ENCODE measurements at regions not wholly inside any gene's neighbourhood (a gene's known extent, or its start where the extent isn't known, plus 50 kb on each side); places are given as distances from the start of the nearest gene placed in this dataset.

GRCh38 chr12:27907766-27908165, 64.8 kb downstream of the PTHLH start:
- DNase-seq (ENCODE audit: low read depth in 2 of 2), result no peak

DNA sequence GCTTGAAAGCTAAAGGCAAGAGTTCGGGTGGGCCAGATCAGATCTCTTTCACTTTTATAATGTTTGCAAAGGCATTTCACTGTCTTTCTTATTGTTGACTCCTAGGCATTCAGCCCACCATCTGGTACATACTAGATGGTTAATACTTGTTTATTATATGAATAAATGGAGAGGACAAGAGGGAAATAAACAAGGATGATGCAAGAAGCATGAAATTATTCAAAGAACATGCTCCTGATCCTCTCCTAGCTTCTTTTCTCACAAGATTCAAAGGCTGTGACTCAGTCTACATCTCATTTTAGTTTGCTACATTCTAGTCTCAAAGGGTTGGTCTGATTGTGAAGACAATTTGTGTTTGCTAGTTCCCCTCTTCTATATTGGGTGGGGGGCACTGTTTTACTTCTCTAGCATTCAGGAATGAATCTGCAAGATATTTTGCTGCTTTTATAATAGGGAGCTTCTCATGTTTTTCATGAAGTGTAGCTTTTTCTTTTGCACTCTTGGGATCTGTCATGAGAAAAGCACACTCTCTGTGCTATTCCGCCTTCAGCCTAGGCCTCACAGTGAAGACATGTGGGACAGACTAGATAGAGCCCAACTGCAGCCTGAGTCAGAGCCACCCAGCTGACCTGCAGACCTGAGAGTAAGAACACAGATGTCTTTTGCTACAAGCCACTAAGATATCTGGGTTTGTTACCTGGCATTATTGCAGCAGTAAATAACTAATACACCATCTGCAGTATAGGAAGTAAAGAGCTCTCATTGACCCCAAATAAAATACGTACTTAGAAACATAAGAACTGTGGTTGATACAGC, 65.7 kb downstream of the PTHLH start:
- no peak for DNase-seq (ENCODE audit: low read depth in 2 of 2)

DNA sequence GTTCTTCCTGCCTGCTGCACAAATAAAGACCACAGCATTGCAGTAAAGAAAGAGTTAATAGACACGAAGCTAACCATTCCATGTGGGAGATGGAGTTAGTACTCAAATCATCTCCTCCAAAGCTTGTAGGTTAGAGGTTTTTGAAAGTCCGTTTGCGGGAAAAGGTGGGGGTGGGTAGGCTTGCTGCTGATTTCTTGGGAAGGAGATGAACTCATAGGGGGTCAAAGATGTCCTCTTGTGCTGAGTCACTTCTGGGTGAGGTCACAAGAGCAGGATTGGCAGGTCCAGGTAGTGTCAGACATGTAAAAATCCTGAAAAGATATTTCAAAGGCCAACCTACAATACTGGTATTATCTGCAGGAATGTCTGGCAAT, 66.4 kb downstream of the PTHLH start:
- DNase-seq (ENCODE audit: low read depth in 2 of 2), result no peak

DNA sequence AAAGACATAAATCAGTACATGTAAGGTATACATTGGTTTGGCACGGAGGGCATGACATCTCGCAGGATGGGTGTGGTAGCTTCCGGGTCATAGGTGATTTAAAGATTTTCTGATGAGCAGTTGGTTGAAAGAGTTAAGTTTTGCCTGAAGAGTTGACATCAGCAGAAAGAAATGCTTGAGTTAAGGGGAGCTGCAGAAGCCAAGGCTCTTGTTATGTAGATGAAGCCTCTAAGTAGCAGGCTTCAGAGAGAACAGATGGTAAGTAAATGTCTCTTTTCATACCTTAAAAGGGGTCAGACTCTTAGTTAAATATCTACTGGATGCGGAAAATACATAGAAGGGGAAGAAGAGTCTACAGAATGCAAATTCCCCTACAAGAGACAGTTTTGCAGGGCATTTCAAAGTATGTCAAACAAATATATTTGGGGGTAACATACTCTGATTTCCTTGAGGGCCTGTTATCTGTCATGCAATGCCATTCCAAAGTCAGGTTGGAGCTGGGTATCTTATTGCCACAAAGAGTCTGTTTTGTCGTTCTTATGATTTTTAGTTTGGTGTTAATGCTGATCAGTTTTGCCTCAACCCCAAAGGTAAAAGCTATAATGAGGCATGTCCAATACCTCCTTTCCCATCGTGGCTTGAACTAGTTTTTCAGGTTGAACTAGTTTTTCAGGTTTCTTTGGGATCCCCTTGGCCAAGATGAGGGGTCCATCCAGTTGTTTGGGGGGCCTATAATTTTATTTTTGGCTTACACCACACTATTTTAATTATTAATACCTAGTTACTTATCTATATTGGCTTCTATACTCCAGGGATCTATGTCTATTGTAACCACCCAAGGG, 67.0 kb downstream of the PTHLH start:
- no peak for DNase-seq (ENCODE audit: low read depth in 2 of 2)

GRCh38 chr12:27902651-27903050, 69.9 kb downstream of the PTHLH start:
- no peak for DNase-seq (ENCODE audit: low read depth in 2 of 2)

- DNase-seq (ENCODE audit: low read depth in 2 of 2), result no peak
Observed at GRCh38 chr12:27901959-27902358, 70.6 kb downstream of the PTHLH start.

DNA sequence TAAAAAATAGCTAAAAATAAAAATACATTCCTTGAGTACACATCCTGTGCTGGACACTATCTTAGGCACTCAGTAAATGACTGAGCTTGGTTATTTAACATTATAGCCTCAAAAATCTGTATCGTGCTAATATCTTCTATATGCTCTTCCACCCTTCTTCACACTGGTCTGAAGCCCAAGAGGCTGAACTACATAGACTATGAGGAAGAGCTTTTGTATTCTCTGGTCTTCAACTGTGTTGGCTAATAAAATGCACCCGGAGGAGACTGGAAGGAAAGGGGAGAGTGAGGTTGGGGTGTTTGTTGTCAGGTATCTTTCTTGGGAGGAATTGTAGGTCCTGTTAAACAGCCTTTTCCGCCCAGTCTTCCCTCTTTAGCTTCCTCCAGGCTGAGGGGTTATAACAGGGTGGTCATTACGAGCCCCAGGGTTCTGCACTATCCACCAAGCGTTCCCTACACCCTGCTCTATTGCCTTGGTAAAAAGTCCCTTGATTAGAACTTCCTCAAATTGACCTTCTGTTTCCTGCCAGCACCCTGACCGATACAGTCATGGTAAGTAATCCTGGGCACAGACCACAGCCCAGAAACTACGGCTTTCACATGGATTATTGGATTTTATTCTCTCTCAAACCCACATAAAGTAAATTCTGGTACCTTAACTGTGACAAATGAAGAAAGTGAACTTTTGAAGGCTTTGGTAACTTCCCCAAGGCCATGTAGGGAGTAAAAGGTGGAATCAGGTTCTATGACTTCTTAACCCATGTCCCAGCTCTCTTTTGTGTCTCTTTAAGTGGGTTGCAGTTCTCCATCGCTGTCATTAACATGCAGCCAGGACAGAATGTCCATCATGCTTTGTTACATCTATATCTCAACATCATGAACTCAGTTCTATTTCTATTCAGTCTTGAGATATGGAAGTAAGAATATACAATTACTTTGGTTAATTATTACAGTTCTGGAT, 71.3 kb downstream of the PTHLH start:
- no peak for DNase-seq (ENCODE audit: low read depth in 2 of 2)

- peak in 1 of 2 donors; percentile 4 for DNase-seq (ENCODE audit: low read depth in 2 of 2)
Observed at GRCh38 chr12:27899151-27899661, 73.3 kb downstream of the PTHLH start.

DNA sequence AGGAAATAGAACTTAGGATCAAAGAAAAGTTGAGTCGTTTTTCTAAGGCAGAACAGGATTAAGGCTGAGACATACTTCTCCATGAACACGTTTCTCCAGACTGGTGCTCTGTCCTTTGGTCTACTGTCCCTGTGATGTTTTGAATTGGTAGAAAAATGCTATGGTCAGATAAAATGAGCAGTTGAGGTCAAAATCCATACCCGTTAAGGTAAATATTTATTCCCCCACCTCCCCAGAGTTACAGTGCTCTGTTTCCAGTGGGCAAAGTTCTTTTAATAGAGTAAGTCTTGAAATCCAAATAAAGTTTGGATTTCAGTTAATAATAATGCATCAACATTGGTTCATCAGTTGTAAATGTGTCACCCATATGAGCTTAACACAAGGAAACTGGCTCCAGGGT, 74.5 kb downstream of the PTHLH start:
- DNase-seq (ENCODE audit: low read depth in 2 of 2), result no peak

DNA sequence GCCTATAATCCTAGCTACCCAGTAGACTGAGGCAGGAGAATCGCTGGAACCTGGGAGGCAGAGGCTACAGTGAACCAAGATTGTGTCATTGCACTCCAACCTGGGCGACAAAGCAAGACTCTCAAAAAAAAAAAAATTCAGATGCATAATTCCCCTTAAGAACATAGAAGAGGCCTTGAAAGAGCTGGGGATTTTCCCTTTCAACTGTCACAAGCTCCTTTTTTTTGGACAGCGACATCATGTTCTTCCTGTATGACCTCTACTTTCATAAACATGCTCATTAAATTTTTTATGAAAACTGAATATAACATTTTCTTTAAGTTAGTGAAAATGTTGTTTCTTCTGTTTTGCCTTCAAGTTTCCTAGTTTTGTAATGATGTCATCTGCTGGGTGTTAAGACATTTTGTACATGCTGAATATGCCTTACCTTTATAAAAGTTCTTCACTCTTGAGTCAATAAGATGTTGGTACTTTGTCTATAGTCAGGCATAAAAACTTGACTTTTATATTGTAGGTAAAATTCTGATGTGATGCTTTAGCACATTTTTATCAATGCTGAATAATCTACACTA, 76.0 kb downstream of the PTHLH start:
- no peak for DNase-seq (ENCODE audit: low read depth in 2 of 2)

- DNase-seq (ENCODE audit: low read depth in 2 of 2), result no peak
Observed at GRCh38 chr12:27894309-27894708, 78.2 kb downstream of the PTHLH start.

DNA sequence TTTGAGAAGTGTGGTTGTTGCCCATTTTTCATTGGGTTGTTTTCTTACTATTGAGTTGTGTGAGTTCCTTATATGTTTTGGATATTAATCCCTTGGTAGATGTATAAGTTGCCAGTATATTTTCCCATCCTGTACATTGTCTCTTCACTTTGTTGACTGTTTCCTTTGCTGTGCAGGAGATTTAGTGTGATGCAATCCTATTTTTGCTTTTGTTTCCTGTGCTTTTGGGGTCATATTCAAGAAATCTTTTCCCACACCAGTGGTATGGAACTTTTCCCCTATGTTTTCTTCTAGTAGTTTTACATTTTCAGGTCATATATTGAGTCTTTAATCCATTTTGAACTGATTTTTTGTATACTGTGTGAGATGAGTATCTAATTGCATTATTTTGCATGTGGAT, 92.8 kb downstream of the PTHLH start:
- no peak for DNase-seq (ENCODE audit: low read depth in 2 of 2)

GRCh38 chr12:27875677-27876076, 95.6 kb upstream of the MANSC4 start:
- no peak for DNase-seq (ENCODE audit: low read depth in 2 of 2)

- no peak for DNase-seq (ENCODE audit: low read depth in 2 of 2)
Observed at GRCh38 chr12:27873010-27873409, 93.0 kb upstream of the MANSC4 start.

GRCh38 chr12:27871946-27872345, 91.9 kb upstream of the MANSC4 start:
- DNase-seq (ENCODE audit: low read depth in 2 of 2), result no peak

DNA sequence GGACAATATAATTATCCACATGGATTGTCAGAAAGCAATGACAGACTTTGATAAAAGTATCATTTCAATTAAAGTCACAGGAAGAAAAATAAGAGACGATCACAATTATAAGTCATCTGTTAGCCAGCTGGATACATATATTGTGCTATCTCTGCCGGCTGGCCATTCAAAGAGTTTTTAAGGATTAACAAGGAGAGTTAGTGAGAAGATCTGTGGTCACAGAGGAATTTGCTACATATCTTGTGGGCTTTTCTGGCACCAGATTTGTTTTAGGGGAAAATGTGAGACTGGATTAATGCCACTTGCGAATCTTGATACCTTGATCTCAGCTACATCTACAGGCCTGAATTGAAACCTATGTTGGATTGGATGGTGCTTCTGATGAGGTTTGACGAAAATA, 90.9 kb upstream of the MANSC4 start:
- no peak for DNase-seq (ENCODE audit: low read depth in 2 of 2)

GRCh38 chr12:27869567-27869966, 89.5 kb upstream of the MANSC4 start:
- no peak for DNase-seq (ENCODE audit: low read depth in 2 of 2)

DNA sequence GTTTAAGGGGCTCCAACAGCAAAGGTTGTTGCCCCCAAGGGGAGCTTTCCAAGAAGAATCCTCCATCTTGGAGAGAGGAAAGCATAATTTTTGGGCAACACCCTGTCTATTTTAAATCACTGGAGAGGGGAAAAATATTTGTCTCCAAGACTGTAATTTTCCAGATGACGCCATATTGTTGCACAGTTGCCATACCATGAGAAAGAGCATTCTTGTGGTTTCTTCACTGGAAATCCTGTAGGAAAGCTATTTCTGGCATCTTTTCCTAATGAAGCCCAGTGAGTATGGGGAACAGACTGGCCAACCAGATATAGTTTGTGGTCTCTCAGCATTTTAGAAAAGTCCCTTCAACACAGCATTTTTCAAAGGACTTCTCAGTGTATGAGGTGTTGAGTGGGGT, 88.1 kb upstream of the MANSC4 start:
- DNase-seq (ENCODE audit: low read depth in 2 of 2), result no peak

DNA sequence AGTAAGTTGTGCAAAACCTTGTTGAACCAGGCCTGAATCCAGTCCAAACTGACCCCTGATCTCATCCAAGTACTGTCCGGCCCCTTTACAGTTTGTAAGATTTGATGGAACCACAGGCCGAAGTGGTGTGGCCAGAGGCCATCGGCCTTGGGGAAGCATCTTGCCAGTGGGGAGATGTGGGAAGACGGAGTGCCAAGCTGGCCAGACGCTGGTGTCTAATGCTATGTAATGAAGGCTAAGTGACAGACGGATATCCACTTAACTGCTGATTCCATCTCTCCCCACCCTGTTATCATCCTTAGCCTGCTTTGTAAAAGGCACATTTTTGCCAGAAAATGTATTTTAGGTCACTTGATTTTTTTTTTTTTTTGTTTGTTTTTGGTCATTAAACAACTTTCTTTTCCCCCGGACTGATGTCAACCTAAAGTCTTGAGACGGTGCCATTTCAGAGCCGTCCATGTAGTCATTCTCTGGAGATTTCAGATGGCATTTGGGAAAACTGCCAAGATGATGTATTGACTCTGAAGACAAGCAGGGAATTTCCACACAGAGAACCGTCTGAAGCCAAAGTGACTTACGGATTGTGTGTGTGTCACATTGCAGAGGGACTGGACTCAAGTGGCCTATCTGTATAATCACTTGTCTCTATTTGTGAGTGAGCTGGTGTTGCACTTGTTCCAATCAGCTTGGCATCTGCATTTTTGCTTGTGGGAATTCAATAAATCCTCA, 86.5 kb upstream of the MANSC4 start:
- DNase-seq (ENCODE audit: low read depth in 2 of 2), result no peak

DNA sequence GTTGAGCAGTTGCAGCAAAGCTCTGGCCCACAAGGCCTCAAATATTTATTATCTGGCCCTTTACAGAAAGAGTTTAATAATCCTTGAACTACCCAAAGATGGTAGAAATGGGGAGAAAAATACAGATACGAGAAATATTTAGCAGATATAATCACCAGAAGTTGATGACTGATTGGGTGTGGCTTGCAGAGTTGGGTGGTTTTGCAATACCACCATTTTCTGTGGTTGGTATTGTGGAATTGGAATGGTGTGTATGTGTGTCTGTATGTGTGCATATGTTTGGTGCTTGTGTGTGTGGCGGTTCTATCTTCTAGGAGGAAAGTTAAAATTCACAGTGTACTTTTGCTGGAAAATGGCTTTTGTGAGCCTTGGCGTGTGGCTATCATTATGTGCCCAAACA, 85.4 kb upstream of the MANSC4 start:
- no peak for DNase-seq (ENCODE audit: low read depth in 2 of 2)

DNA sequence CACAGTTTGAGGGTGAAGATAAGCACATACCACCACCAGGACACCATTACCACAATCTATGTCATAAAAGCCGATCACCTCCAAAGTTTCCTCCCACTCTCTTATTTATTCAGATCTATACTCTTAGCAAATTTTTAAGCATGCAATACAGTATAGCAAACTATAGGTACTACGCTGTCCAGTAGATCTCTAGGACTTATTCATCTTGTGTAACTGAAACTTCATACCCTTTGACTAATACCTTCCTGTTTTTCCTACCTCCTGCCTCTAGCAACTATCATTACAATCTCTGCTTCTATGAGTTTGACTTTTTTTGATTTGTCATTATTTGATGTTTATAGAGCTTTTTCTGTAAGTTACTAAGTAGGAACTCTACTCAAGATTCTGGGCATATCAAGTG, 84.5 kb upstream of the MANSC4 start:
- no peak for DNase-seq (ENCODE audit: low read depth in 2 of 2)
